Stimulated activated CD8-positive, alpha-beta memory T cell treated with anti-CD3 and anti-CD28 coated beads, Interleukin-4, amount 100 ng/mL, for 48 hours (primary cell): ENCODE measurements at regions not wholly inside any gene's neighbourhood (a gene's known extent, or its start where the extent isn't known, plus 50 kb on each side); places are given as distances from the start of the nearest gene placed in this dataset.

Source experiments
- DNase-seq: peaks from one replicate; pipeline ENCODE4 v3.0.0-alpha.2; 2020

DNA sequence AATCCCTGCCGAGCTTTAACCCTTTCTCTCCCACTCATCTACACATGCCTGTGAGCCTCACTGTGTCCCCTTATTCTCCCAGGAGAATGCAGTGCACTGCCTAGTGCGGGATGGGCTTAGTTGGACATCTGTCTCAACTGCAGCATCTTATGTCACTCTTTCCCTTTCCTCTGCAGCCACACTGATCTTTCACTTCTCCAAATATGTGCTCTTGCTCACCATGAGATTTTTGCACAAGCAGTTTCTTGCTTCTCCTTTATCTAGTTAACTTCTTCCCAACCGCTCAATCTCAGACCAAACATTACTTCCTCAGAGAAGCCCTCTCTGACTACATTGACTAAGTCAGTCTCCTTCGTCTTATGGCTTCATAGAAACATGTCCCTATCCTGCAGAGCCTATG, 292.3 kb downstream of the KBTBD8 start:
- no peak for DNase-seq

DNA sequence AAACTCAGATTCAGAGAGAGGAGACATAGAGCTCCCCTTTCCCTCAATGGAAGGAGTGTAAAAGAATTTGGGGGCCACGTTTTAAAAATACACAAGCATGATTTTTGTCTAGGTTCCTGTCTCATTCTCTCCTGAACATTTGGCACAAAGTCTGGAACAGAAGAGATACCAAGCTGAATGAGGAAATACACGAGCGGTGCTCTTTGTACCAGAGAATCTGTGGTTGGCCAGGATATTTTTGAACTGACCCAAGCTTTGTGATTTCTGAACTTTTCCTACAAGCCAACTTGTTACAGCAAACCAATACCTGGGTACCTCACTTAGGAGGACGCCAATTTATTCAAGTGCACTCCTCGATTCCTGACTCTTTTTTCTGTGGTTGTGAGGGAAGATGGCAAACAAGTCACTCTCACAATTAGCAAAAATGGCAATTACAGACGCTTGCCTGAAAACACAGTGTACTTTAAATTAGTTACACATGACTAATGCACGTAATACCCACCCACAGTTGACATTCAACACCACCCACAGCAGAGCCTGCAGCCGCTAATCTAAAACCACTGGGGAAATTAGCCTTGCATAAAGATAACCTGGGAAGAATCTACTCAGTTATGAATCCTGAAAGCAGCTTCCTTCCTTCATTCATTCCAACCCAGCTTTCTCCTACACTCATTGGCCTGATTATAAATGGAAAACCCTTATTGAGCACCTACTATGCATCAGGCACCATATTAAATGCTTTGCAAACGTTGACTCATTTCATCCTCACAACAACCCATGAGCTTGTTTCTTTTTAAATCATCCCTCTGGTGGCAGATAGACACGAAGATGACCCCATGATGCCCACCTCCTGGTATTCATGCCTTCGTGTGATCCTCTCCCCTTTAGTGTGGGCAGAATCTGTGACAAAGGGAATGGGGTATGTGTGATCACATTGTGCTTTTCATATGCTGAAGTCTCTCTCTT, 293.5 kb downstream of the KBTBD8 start:
- DNase-seq = no peak

DNA sequence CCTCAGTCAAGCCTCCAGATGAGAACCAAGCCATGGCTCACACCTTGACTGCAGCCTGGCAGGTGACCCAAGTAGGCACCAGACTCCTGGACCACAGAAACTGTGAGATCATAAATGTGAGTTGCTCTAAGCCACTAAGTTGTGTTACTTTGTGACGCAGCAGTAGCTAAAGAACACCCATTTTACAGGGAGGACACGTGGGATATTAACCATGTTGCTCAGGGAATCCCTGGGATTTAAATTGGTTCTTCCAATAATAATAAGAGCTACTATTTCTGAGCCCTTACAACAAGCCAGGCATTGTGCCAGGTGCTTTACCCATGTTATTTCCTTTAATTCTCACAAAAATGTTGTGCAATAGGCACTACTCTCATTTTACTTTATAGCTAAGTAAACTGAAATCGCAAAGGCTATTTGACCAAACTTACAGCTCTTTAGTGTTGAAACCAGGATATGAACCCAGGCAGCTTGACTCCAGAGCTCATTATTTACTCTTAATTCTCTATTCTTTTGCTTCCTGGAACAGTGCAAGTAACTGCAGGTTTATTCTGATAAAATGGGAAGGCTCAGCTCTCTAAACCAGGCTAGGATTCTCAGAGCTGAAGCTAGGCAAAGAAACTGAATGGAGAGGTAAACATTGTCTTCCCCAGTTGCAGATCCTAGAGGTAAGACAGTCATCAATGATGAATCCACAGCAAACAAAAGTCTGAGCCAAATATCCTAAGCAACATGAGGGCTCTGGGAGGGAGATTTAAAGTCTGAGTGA, 294.4 kb downstream of the KBTBD8 start:
- no peak for DNase-seq

DNA sequence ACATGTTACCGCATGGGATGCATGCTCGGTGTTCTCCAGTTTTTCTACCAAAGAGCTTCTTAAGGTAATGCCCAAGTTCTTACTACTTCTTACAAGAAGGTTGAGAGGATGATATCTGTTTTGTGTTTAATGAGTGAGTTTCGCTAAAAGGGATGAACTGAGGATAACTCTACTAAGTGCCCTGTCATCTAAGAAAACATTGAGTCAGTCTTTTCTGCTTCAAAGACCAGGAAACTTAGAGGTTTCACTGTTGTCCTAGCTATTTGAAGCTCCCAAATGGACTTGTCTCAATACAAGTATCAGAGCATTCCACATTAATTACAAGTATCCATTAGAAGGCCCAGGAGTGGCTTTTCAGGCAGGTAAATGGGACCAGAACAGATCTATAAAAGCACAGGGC, 296.2 kb downstream of the KBTBD8 start:
- DNase-seq = no peak

DNA sequence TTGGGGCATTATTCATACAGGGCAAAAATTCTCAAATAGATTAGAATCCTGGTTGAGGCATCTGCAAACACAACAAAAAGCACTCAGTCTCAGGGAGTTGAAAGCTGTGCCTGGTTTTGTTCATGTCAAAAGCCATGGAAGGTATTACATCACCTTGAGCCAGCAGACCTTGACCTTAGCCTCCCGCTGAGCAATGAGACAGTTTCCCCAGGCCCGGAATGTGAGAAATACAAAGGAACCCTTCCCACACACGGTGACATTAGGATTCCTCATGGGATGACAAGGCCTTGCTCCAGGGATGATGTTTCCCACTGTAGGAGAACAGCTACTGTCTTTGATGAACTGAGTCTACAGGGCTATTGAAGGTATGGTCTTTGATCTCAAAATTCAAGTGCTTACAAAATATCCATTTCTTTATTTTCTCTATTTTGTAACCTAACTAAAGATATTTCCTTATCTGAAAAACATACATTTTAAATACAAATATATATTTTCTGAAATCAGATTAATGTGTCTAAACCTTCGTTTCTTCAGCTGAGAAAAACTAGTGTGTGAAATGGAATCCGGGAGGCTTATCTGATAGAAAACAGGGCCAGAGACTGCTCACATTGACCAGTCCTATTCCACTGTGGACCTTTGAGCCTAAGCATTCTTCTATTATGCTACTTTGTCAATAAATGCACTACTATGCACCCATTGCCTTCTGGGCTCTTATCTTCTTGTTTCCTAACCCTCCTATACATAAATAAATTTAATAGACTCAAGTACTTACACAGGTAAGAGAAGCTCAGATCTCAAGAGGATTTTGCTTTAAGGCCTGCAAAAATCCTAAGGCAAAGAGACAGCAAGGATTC, 298.2 kb downstream of the KBTBD8 start:
- DNase-seq = no peak

DNA sequence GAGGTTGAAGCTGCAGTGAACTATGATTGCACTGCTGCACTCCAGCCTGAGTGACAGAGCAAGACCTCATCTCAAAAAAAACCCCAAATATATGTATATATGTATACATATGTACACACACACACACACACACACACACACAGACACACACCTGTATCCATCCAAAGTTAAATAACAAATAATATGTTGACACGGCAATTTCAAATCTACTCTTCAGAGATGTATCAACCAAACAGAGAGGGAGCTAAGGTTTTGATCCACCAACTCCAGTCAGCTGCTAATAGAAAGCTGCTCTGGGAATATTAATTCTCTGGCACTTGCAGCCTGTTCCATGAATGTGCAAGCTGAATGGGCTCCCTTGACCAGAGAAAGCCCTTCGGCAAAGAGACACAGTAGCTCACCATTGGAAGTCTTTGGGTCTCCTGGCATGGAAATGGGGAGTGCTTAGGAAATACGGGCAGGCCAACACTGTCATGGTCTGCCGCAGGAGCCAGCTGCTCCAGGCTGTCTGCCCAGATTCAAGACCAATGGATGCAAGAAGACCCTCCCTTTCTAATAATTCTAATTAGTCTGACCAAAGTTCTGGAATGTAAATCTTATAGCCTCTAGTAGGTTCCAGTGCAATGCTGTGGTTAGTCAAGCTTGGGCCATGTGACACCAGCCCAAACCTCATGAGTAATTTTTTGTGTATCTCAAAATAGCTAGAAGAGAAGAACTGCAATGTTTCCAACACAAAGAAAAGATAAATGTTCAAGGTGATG, 299.8 kb downstream of the KBTBD8 start:
- DNase-seq = no peak

DNA sequence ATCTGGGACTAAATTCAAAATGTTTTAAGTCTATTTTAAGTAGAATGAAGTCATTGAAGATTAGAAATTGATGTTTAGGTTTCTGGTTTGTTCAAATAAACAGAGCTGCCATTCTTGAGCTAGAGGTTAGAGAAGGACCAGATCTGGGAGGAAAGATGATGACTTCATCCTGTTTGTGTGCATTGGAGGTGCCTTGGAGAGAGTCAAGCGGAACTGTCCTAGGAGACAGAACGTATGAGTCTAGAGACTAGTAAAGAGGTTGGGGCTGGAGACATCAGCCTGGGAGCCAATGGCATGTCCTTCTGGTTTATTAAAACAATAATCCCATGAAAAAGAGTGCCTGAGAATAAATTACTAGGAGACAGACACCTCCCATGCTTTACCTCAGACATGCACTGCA, 303.4 kb downstream of the KBTBD8 start:
- no peak for DNase-seq

DNA sequence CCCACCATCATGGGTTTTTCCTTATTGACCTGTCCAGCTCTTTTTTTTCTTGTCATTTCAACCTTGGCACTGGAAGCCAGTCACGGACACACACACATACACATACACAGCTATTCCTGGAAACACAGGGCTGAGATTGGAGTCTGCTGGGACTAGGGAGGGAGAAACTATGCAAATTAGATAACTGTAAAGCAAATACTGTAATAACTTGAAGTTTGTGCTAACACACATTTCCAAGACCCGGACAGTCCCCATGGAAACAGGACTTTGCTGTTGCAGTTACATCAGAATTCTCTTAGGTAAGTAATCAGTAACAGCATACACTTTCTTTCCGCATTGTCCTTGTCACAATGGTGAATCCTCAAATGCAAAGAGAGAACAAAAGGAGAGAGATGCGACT, 304.4 kb downstream of the KBTBD8 start:
- no peak for DNase-seq

DNA sequence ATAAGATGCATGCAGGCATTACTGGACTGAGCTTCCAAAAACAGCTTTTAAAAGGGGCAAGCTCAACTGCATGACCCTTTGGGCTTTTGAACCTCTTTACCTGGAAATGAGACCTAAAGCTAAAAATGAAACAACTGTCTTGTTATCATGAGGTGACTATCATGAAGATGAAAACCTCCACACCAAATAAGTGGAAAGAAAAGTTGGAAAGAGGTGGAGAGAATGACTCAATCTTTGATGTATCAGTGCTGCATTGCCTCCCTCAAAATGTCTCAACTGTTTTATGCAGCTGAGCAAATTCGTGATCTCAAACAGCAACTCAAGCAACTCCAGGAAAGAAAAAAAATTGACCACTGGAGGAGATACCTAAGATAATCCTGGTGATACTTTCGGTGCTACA, 307.1 kb downstream of the KBTBD8 start:
- DNase-seq = no peak

DNA sequence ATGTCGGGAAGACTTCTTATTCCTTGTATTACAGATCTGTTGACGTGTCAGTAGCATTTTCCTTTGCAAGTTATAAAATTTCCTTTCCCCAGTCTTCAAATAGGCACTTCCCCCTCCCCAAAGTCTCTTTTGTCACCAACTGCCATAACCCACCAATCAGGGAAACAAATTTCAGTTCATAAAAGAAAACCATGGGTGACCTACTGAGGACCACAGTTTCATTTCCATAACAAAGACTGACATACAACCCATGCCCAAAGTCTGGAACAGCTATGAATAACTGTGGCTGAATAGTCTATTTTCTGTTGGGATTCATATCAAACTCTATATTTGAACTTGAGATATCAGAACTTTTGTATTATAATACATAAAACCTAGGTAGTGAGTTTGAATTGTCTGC, 307.8 kb downstream of the KBTBD8 start:
- no peak for DNase-seq

DNA sequence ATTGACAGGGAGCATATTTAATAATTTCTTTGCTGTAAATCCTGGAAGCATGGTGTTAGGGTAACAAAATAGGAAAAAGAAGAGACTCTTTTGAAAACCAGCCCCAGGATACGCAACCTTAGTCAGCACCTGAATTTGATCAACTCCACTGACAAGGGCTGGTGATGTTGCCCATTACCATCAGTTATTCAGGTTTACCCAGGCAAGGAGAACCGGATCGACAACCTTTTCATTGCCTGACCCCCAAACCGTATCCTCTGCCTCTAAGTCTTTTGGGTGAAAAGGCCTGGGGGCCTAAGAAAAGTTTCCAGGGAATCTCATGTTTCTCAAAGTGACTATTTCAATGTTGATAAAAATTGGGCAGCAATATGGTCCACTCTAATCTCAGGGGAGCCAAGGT, 313.3 kb downstream of the KBTBD8 start:
- DNase-seq = no peak

DNA sequence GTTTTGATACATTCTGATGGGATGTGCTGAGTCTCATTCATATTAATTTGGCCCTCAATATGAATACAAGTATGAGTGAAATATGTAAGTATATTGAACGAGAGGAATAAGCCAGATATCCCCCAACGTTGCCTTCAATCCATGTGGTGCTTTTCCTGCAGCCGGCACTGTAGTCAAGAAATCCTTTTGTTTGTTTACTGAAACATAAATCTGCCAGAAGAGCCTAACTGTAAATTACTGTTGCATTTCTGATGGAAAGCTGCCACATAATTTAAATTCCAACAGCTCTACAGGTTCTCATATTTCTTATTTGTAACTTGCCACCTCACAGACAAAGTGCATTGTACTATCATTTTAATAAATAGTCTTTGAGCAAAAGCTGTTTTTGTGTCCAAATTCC, 314.0 kb downstream of the KBTBD8 start:
- DNase-seq = no peak

DNA sequence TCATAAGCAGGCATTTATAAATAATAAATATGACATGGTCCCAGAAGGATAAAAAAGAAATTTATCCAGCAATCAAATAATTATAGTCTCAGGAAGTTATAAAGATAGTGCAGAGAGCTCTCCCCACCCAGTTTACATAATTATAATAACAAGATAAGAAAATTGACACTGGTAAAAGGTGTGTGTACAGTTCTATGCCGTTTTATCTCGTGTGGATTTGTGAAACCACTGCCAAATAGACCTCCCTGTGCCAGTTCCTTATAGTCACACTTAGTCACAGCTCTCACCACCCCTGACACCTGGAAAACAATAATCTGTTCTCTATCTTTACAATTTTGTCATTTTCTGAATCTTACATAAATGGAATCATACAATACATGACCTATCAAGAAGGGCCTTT, 320.1 kb downstream of the KBTBD8 start:
- no peak for DNase-seq

DNA sequence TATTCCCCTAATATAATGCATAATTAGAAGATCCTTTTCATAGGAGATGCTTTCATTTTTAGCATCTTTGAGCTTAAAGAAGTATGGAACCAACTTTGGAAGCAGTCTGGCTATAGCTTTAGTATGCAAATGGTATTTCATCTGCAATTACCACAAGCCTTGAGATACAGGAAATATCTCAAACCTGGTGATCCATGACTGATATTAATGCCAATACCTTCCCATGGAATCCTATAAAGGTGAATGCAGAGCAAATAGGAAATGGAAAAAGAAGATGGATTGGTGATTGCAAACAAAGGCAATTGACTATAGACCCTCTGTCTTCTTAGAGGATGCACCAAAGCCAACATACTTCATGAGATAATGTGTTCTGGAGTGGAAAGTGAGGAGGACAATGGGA, 326.4 kb downstream of the KBTBD8 start:
- no peak for DNase-seq
